Peyer's patch (tissue), 4 donors: ENCODE measurements at regions not wholly inside any gene's neighbourhood (a gene's known extent, or its start where the extent isn't known, plus 50 kb on each side); places are given as distances from the start of the nearest gene placed in this dataset.

Experiments used
- CTCF ChIP-seq, 6 experiments: fragments of 450-650 bp in 4 of 6; fragments of 200-600 bp in 2 of 6; sonication (generic) in 1 of 6; IDR thresholded peaks; one replicate each; pipeline ENCODE4 v1.5.1; 2017 to 2019; ENCODE audit warnings: antibody characterized with exemption in 6 of 6, mild to moderate bottlenecking in 3 of 6, moderate library complexity in 1 of 6
- POLR2A ChIP-seq, 2 donors: fragments of 450-650 bp; IDR thresholded peaks; one replicate each; pipeline ENCODE4 v1.5.1; 2017; ENCODE audit warnings: antibody characterized with exemption in 2 of 2, mild to moderate bottlenecking in 2 of 2, moderate library complexity in 2 of 2

GRCh38 chr5:26295541-26295940 lies 742.8 kb downstream of the CDH9 start:
- no peak for TF ChIP-seq CTCF (IDR thresholded peaks at IDR 0.05)
- TF ChIP-seq POLR2A (IDR thresholded peaks at IDR 0.05): no peak
